ENCODE measurements at regions not wholly inside any gene's neighbourhood (a gene's known extent, or its start where the extent isn't known, plus 50 kb on each side); places are given as distances from the start of the nearest gene placed in this dataset.

DNA sequence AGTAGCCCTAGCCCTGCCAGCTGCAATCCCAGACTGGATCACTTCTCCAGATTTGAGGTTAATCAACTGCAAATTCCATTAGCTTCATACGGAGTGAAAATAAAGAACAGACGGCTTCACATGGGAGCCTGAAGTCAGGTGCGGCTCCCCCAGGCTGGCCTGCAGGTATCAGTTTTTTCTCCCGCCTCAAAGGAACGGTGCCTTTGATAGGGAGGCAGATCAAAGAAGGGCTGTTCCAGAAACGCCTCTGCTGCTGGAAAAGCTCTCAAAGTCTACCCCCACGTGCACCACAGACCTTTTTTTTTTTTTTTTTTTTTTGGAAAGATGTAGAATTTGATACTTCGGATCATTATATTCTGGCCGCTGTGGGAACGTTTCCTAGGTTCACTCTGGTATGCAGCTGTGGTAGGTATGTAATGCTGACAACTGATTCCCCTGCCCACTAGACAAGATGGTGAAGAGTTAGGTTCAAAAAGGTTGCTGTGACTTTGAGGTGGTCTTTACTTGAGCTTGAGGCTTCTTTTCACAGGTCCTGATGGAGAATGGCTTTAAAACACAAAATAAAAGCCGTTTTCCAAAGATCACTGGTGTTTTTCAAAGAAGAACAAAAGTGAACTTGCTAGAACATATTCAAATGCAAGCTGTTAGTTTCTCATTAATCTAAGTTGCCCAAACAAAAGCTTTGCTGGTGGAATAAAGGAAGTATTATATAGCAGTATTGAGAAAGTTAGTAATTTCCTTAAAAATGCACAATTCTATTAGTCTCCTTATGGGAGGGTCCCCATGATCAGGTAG lies 189.0 kb upstream of the NFIA start (continued):
- TF ChIP-seq, protein P1, sequence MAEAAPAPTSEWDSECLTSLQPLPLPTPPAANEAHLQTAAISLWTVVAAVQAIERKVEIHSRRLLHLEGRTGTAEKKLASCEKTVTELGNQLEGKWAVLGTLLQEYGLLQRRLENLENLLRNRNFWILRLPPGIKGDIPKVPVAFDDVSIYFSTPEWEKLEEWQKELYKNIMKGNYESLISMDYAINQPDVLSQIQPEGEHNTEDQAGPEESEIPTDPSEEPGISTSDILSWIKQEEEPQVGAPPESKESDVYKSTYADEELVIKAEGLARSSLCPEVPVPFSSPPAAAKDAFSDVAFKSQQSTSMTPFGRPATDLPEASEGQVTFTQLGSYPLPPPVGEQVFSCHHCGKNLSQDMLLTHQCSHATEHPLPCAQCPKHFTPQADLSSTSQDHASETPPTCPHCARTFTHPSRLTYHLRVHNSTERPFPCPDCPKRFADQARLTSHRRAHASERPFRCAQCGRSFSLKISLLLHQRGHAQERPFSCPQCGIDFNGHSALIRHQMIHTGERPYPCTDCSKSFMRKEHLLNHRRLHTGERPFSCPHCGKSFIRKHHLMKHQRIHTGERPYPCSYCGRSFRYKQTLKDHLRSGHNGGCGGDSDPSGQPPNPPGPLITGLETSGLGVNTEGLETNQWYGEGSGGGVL (tag by site-specific recombination; IDR thresholded peaks at IDR 0.05): no peak
- TF ChIP-seq ZIC2 (tag by site-specific recombination; IDR thresholded peaks at IDR 0.05) (no peak), ZNF302 (tag by site-specific recombination; IDR thresholded peaks at IDR 0.05; ENCODE audit: low read depth) (no peak)

DNA sequence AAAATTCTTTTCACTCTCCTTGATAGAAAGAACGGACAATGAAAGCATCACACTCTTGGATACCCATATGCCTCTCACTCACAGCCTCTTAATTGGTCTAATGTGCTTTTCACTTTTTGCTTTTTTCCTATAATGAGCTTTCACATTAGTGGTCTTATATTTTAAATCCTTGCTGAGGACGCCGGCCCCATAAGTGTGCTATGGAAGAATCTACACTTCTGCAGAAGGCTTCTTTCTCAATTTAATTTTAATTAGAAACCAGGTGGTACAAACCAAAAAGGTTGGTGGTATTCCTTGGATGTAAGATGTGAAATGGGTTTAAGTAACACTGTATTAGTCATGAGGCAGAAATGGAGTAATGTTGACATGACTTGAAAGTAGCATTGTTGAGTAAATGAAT lies 190.6 kb upstream of the NFIA start:
- H3K27ac ChIP-seq (ENCODE audit: extremely low read depth, low read depth, low read length): no peak overlapping the region
- H3K9me3 ChIP-seq (ENCODE audit: control insufficient read depth, insufficient read depth, low read depth, low read length): no peaks in the 10 kb centered on the region
- TF ChIP-seq ZNF341 (tag by site-specific recombination; IDR thresholded peaks at IDR 0.05; ENCODE audit: low read depth) (no peak), ZNF658 (tag by site-specific recombination; IDR thresholded peaks at IDR 0.05) (no peak), WT1 (tag by site-specific recombination; IDR thresholded peaks at IDR 0.05) (no peak), ZNF585B (tag by site-specific recombination; IDR thresholded peaks at IDR 0.05) (no peak), ZFP69B (tag by site-specific recombination; IDR thresholded peaks at IDR 0.05) (no peak), ZNF664 (tag by site-specific recombination; IDR thresholded peaks at IDR 0.05) (no peak), ZFHX2 (tag by site-specific recombination; conservative IDR thresholded peaks at IDR 0.05) (no peak), ZNF302 (tag by site-specific recombination; IDR thresholded peaks at IDR 0.05; ENCODE audit: low read depth) (no peak)
- TF ChIP-seq, protein P2, sequence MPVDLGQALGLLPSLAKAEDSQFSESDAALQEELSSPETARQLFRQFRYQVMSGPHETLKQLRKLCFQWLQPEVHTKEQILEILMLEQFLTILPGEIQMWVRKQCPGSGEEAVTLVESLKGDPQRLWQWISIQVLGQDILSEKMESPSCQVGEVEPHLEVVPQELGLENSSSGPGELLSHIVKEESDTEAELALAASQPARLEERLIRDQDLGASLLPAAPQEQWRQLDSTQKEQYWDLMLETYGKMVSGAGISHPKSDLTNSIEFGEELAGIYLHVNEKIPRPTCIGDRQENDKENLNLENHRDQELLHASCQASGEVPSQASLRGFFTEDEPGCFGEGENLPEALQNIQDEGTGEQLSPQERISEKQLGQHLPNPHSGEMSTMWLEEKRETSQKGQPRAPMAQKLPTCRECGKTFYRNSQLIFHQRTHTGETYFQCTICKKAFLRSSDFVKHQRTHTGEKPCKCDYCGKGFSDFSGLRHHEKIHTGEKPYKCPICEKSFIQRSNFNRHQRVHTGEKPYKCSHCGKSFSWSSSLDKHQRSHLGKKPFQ (tag by site-specific recombination; IDR thresholded peaks at IDR 0.05): no peak
- TF ChIP-seq, protein P3, sequence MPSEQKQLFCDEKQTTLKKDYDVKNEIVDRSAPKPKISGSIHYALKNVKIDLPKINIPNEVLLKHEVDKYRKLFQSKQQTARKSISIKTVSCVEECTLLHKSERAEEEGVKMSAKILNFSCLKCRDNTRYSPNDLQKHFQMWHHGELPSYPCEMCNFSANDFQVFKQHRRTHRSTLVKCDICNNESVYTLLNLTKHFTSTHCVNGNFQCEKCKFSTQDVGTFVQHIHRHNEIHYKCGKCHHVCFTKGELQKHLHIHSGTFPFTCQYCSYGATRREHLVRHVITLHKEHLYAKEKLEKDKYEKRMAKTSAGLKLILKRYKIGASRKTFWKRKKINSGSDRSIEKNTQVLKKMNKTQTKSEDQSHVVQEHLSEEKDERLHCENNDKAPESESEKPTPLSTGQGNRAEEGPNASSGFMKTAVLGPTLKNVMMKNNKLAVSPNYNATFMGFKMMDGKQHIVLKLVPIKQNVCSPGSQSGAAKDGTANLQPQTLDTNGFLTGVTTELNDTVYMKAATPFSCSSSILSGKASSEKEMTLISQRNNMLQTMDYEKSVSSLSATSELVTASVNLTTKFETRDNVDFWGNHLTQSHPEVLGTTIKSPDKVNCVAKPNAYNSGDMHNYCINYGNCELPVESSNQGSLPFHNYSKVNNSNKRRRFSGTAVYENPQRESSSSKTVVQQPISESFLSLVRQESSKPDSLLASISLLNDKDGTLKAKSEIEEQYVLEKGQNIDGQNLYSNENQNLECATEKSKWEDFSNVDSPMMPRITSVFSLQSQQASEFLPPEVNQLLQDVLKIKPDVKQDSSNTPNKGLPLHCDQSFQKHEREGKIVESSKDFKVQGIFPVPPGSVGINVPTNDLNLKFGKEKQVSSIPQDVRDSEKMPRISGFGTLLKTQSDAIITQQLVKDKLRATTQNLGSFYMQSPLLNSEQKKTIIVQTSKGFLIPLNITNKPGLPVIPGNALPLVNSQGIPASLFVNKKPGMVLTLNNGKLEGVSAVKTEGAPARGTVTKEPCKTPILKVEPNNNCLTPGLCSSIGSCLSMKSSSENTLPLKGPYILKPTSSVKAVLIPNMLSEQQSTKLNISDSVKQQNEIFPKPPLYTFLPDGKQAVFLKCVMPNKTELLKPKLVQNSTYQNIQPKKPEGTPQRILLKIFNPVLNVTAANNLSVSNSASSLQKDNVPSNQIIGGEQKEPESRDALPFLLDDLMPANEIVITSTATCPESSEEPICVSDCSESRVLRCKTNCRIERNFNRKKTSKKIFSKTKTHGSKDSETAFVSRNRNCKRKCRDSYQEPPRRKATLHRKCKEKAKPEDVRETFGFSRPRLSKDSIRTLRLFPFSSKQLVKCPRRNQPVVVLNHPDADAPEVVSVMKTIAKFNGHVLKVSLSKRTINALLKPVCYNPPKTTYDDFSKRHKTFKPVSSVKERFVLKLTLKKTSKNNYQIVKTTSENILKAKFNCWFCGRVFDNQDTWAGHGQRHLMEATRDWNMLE (tag by site-specific recombination; conservative IDR thresholded peaks at IDR 0.05; ENCODE audit: low read depth): no peak
- TF ChIP-seq, protein P4, sequence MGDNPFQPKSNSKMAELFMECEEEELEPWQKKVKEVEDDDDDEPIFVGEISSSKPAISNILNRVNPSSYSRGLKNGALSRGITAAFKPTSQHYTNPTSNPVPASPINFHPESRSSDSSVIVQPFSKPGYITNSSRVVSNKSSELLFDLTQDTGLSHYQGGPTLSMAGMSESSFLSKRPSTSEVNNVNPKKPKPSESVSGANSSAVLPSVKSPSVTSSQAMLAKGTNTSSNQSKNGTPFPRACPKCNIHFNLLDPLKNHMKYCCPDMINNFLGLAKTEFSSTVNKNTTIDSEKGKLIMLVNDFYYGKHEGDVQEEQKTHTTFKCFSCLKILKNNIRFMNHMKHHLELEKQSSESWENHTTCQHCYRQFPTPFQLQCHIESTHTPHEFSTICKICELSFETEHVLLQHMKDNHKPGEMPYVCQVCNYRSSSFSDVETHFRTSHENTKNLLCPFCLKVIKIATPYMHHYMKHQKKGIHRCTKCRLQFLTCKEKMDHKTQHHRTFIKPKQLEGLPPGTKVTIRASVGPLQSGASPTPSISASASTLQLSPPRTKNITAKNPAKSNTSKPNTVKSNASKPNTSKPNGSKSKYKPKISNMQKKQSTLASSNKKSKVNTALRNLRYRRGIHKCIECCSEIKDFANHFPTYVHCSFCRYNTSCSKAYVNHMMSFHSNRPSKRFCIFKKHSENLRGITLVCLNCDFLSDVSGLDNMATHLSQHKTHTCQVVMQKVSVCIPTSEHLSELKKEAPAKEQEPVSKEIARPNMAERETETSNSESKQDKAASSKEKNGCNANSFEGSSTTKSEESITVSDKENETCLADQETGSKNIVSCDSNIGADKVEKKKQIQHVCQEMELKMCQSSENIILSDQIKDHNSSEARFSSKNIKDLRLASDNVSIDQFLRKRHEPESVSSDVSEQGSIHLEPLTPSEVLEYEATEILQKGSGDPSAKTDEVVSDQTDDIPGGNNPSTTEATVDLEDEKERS (tag by site-specific recombination; IDR thresholded peaks at IDR 0.05): no peak
- TF ChIP-seq, protein P5, sequence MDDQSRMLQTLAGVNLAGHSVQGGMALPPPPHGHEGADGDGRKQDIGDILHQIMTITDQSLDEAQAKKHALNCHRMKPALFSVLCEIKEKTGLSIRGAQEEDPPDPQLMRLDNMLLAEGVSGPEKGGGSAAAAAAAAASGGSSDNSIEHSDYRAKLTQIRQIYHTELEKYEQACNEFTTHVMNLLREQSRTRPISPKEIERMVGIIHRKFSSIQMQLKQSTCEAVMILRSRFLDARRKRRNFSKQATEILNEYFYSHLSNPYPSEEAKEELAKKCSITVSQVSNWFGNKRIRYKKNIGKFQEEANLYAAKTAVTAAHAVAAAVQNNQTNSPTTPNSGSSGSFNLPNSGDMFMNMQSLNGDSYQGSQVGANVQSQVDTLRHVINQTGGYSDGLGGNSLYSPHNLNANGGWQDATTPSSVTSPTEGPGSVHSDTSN (CRISPR knock-in tag; IDR thresholded peaks at IDR 0.05): no peak
- TF ChIP-seq, protein P6, sequence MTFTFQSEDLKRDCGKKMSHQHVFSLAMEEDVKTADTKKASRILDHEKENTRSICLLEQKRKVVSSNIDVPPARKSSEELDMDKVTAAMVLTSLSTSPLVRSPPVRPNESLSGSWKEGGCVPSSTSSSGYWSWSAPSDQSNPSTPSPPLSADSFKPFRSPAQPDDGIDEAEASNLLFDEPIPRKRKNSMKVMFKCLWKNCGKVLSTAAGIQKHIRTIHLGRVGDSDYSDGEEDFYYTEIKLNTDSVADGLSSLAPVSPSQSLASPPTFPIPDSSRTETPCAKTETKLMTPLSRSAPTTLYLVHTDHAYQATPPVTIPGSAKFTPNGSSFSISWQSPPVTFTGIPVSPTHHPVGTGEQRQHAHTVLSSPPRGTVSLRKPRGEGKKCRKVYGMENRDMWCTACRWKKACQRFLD (tag by site-specific recombination; IDR thresholded peaks at IDR 0.05): no peak
- no peak overlapping the region for H3K4me3 ChIP-seq (ENCODE audit: low read depth, low read length)
- POLR2A ChIA-PET: no interaction called here
- H3K4me1 ChIP-seq (ENCODE audit: control insufficient read depth, insufficient read depth, low read length): no peaks in the 10 kb centered on the region
- H3K36me3 ChIP-seq (ENCODE audit: control insufficient read depth in 2 of 2, insufficient read depth in 1 of 2, low read length in 2 of 2): no peaks in the 10 kb centered on the region
- CTCF ChIA-PET: interaction anchor here (0.5 kb wide), 1 partner anchor 615 kb away, joined by 4 read pairs; no protein-coding TSS in a partner anchor

Data from HEK293 (cell line).